Left hindlimb (tissue), 1 donor: ENCODE measurements at regions not wholly inside any gene's neighbourhood (a gene's known extent, or its start where the extent isn't known, plus 50 kb on each side); places are given as distances from the start of the nearest gene placed in this dataset.

Source experiments
- DNase-seq: peaks from one replicate; pipeline ENCODE4 v3.0.0-alpha.2; 2018

GRCh38 chr16:62664566-62664965, 628.3 kb upstream of the CDH8 start:
- DNase-seq, result no peak

DNA sequence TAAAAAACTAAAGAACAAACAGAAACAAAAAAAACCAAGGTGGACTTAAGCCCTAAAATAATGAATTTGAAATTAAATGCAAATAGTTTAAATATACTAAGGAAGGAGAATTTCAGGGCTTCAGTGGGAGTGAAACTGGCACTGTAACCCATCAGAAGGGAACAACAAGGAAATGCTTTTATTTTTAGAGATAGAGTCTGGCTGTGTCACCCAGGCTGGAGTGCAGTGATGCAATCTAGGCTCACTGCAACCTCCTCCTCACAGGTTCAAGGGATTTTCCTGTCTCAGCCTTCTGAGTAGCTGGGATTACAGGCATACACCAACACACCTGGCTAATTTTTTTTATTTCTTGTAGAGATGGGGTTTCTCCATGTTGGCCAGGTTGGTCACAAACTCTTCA, 625.2 kb upstream of the CDH8 start:
- no peak for DNase-seq

DNA sequence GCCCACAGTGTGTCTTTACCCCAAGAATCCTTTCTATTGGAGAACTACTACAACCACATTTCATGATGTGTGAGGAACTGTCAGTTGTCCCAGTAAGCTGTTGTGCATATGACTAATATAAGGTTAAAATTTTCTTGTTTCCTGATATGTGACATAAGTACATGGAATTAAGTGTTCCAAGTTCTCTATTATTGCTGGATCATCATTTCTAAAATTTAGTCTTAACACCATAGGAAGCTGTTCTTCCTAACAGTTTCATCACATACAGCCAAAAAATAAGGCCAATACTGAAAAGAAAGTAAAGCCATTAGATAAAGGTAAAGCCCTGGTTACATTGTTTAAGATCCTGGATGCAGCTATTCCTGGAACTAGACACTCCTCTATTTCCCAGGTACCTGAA, 620.9 kb upstream of the CDH8 start:
- DNase-seq, result no peak

GRCh38 chr16:62652441-62653120, 616.3 kb upstream of the CDH8 start:
- DNase-seq, result no peak

- no peak for DNase-seq
These were observed 612.0 kb upstream of the CDH8 start for GRCh38 chr16:62648256-62648655.

- no peak for DNase-seq
These were observed 608.0 kb upstream of the CDH8 start for GRCh38 chr16:62644030-62644812.

- DNase-seq, result no peak
These were observed 606.4 kb upstream of the CDH8 start for GRCh38 chr16:62642677-62643076.

DNA sequence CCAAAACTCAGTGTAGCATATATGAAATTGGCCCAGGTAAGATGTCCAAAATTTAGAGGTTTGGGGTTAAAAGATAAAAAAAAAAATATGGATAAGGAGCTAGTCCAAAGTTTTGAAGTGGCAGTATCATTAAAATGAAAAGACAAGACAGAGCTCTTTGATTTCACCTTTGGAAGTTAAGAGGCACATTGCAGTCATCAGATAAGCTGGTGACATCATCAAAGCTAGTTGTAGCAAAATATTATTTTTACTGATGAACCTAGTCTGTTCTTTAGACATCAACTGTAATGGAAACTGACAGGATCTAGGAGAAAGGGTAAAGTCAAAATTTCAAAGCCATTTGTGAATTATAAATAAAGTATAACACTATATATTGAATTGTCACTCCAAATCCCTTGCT, 603.7 kb upstream of the CDH8 start:
- no peak for DNase-seq

DNA sequence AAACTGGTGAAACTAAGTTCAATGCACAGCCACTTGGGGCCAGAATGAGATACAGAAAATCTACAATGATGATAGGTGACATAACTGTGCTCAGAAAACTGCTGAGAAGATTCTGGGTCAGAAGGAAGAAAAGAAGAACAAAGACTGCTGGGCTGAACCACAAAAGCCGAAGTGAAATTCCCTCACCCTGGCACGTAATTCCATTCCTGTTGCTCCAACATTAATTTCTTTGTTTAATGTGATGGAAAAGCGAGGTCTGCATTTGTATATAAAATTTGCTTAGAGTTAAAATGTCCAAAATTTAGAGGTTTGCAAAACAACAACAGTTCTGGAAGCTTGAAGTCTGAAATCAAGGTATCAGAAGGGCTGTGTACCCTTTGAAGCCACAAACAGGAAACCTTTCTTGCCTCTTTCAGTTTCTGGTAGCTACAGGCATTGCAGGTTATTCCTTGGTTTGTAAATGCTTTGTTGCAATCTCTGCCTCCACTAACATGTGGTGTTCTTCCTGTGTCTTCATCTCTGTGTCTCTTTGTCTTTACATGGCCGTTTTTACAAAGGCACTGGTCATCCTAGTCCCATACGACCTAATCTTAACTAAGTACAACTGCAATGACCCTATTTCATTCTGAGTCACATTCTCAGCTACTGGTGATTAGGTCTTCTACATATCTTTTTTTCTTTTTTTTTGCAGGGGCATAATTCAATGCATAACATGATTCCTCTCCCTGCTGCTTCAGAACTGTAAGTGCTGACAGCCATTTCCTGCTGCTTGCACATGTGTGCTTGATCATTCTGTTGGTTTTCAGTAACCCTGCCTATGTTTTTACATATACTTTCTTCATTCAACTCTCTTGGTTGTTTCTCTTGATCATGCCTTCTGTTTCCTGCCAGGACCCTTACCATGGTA, 603.0 kb upstream of the CDH8 start:
- no peak for DNase-seq

DNA sequence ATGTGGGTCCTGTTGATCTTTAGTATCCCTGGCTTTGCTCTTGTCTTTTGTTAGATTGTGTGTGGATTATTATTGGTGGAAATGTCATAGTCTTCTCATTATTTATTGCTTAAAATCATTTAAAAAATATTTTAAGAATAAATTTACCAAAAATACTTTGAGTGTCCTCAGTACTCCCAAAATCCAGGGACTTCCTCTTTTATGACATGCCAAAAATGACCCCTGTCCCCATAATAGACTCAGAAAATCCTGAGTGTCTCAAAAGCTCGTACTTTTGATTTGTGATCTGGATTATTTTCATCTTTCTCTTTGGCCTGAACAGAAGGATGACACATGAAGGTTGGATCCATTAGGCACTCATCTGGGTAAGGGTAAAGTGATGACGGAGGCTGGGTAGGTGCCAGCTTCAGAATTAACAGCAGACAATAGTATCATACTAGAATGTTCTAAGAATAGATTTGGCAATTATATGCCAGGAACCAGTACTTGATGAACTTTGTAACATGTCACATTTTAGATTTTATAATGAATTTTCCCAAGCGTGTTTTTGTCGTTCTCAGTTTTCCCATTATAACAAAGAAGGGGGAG, 602.2 kb upstream of the CDH8 start:
- no peak for DNase-seq

- no peak for DNase-seq
These were observed 589.1 kb upstream of the CDH8 start for GRCh38 chr16:62625326-62625725.

DNA sequence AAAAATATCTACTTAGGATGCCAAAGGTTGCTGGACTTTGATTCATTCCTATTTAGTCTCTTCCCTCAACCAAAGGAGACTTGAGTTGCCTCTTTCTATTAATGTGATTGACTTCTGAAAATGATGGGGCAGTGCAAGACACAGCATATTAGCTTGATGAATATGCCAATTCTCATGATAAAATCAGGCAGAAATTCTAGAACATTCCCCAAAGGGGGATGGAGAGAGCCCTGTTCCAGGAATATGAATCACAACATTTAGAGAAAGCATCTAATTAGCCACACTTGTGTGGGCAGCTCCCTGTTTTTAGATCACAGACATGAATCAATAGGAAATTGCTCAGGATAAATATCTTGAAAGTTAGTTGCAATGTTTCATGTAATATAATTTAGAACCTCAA, 584.0 kb upstream of the CDH8 start:
- no peak for DNase-seq

- no peak for DNase-seq
These were observed 579.3 kb upstream of the CDH8 start for GRCh38 chr16:62615526-62615925.

DNA sequence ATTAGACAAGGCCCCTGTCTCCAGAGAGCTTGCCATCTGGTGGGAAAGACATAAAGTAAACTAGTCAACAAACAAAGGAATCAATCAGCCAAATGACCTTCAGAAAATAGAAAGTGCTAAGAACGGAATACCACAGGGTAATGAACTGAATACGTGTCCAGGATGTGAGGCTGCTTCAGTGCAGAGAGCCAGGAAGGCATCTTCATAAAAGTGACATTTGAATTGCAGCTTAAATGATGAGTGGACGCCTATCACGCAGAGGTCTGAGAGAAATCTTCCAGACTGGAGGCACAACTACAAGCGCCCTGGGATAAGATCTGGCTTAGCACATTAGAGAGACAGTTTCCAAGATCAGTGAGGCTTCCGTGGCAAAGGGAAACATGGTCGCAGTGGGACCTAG, 574.1 kb upstream of the CDH8 start:
- no peak for DNase-seq

DNA sequence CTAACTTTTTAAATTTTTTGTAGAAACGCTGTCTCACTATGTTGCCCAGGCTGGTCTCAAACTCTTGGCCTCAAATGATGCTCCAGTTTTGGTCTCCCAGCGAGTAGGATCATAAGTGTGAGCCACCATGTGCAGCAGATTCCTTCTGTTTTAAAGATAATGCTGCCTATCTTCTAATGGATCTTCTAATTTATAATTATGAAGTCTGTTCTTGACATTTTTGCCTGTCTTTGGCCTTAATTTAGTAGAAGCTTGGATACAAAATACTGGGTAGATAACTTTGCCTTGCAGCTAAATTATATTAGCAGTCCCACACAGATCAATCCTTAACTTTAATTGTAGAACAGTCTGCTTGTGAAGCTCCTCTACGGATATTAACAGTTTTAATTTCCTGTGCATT, 566.6 kb upstream of the CDH8 start:
- no peak for DNase-seq

DNA sequence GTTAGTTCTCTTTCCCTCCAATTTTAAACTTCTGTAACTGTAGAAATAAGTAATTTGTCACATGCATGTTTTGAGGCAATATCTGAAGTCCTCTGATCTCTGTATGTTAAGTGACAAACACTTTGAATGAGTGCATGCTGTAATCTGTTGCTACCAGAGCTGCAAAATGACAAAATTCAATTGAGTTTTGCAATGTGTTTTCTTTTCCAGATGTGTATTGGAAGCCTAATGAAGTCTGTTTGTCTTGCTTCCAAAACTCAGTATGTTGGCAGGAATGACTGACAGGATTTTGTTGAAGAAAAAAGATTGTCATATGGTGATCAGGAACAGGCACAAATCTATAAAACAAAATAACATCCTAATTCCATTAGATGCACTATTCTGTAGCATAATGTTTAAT, 561.6 kb upstream of the CDH8 start:
- no peak for DNase-seq

- DNase-seq, result no peak
These were observed 560.3 kb upstream of the CDH8 start for GRCh38 chr16:62596584-62596983.

GRCh38 chr16:62596125-62596524, 559.9 kb upstream of the CDH8 start:
- DNase-seq, result no peak

DNA sequence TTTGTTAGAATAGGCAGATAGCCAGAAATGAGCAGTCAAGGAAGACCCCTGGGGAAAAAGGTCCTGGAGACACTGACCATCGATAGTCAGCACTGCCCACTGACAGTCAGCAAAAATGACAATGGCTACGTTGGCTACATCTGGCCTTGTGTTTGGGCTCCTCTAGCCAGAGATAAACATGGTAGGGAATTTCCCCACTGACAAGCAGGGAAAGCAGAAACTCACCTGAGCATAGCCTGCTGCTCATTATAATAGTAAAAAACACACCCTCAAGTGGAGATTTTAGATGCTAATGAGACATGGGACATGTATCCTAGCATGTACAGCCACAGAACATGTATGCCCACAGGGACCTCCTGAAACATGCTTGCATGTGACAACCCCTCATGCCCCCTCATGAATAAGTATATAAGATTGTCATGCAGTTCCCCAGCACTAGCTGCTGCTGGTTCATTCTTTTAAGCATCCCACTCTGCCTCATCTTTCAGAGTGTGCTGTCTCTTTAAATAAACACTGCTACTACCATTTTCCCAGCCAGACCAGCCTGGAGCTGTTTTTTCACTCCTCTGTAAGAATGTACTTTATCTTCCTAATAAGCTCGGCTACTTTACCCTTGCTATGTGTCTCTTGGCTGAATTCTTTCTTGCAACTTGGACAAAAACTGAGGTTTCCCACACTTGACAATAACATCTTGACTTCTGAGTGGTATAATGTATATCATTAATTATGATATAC, 550.1 kb upstream of the CDH8 start:
- no peak for DNase-seq

- no peak for DNase-seq
These were observed 548.9 kb upstream of the CDH8 start for GRCh38 chr16:62585041-62585545.

- DNase-seq, result no peak
These were observed 547.2 kb upstream of the CDH8 start for GRCh38 chr16:62583414-62583813.

DNA sequence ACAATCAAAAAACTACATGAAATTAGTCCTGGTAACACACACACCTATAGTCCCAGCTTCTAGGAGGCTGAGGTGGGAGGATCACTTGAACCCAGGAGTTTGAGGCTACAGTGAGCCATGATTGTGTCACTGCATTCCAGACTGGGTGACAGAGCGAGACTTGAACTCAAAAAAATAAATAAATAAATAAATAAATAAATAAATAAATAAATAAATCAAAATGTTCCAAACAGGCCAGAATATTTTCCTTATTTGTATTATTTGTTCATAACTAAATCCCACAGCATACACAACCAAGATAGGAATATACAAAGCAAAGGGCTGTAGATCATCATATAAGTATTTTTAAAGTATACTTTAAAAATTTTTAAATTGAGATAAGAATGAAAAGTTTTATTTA, 537.2 kb upstream of the CDH8 start:
- no peak for DNase-seq
